ENCODE measurements at regions not wholly inside any gene's neighbourhood (a gene's known extent, or its start where the extent isn't known, plus 50 kb on each side); places are given as distances from the start of the nearest gene placed in this dataset.

DNA sequence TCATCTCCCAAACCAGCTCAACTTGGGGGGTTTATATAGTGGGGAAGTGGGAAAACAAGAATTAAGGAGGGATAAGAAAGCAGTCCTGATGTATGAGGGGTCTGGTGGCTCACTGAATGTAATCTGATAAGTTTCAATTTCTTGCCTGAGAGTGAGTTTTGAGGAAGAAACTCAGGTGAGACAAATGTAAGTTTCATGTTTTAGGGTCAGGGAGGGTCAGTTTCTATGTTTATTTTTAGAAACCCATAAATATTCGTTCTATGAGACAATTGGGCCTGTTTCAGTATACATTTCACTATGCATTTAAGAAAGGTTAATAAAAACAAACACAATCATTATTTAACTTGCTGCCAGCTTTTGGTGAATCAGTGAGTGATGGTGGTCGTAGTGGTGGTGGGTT, 128.0 kb upstream of the MBL2 start:
- no CpG with 5 or more reads among the region's 2 CpGs for WGBS (ENCODE audit: insufficient coverage)
- Histone ChIP-seq H3K4me1 (ENCODE audit: control insufficient read depth, insufficient read depth, low read length) (no peaks in the 10 kb centered on the region), H3K9me3 (replicated peaks; ENCODE audit: control insufficient read depth, low read depth, low read length) (no peaks in the 10 kb centered on the region), H3K27me3 (ENCODE audit: control insufficient read depth, insufficient read depth, low read length) (no peaks in the 10 kb centered on the region), H3K4me3 (ENCODE audit: low read length) (no peak overlapping the region), H3K36me3 (ENCODE audit: control insufficient read depth, insufficient read depth, low read length) (no peaks in the 10 kb centered on the region), H3K27ac (ENCODE audit: low read length) (no peak overlapping the region)
- DNase-seq = no peak

DNA sequence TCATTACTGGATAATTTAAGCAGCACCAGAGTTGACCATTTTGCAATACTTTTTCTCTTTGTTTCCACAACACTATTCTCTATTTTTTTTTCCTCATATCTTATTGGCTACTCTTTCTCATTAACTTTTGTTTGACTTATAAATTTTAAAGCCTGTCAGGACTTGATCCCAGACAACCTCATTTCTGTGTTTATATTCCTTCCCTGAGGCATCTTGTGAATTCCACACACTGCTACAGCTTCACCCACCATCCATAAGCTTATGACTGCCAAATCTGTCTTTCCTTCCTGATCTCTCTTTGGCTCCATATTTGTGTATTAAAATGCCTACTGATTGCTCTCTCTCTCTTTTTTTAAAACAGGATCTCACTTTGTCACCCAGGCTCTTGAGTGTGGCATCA, 124.6 kb upstream of the MBL2 start:
- Histone ChIP-seq H3K9me3 (replicated peaks; ENCODE audit: control insufficient read depth, low read depth, low read length) (no peaks in the 10 kb centered on the region), H3K27me3 (ENCODE audit: control insufficient read depth, insufficient read depth, low read length) (no peaks in the 10 kb centered on the region), H3K4me1 (ENCODE audit: control insufficient read depth, insufficient read depth, low read length) (no peaks in the 10 kb centered on the region), H3K27ac (ENCODE audit: low read length) (no peak overlapping the region), H3K36me3 (ENCODE audit: control insufficient read depth, insufficient read depth, low read length) (no peaks in the 10 kb centered on the region), H3K4me3 (ENCODE audit: low read length) (no peak overlapping the region)
- no peak for DNase-seq

DNA sequence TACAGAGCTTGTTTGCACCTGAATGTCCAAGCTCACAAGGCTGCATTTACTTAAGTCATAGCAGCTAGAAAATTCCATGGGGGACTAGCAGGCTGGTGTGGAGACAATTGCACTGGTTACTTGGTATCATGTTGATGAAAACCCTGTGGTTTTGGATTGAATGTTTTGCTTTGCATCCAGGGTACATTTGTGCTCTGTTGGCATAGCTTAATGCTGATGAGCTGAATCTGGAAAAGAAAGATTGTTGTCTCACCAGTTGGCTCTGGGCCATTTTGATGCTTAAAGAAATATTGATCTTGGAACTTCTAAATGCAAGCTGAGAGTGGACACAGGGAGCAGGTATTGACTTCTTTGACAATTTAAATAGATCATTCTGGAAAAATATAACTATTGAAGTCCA, 122.5 kb upstream of the MBL2 start:
- no peaks in the 10 kb centered on the region for H3K36me3 ChIP-seq (ENCODE audit: control insufficient read depth, insufficient read depth, low read length)

DNA sequence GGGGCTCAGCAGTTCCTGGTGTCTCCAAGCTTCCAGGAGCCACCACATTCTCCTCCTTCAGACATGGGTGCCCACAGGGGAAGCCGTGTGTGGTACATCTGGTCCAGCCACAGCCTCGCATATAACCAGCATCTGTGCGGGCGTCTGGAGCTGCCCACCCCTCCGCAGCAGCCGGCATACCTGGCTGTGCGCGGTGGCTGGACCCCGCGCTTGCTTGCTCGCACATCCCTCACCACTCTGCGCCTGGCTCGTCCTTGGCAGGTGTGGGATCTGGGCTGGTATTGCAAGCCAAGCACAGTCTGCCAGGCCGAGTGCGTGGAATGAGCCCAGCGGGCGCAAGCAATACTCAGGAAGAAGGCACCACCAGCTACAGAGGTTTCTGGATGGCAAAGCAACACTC, 117.7 kb upstream of the MBL2 start:
- Histone ChIP-seq H3K27ac (ENCODE audit: low read length) (no peak overlapping the region), H3K4me3 (ENCODE audit: low read length) (no peak overlapping the region), H3K4me1 (ENCODE audit: control insufficient read depth, insufficient read depth, low read length) (no peaks in the 10 kb centered on the region), H3K27me3 (ENCODE audit: control insufficient read depth, insufficient read depth, low read length) (no peaks in the 10 kb centered on the region), H3K36me3 (ENCODE audit: control insufficient read depth, insufficient read depth, low read length) (no peaks in the 10 kb centered on the region), H3K9me3 (replicated peaks; ENCODE audit: control insufficient read depth, low read depth, low read length) (no peaks in the 10 kb centered on the region)
- WGBS (ENCODE audit: insufficient coverage) = 93% methylated on average over 11 of the region's 17 CpGs
- no peak for DNase-seq

More for the DNA sequence above, 122.5 kb upstream of the MBL2 start:
- Histone ChIP-seq H3K4me1 (ENCODE audit: control insufficient read depth, insufficient read depth, low read length) (no peaks in the 10 kb centered on the region), H3K4me3 (ENCODE audit: low read length) (no peak overlapping the region), H3K27me3 (ENCODE audit: control insufficient read depth, insufficient read depth, low read length) (no peaks in the 10 kb centered on the region), H3K27ac (ENCODE audit: low read length) (no peak overlapping the region), H3K9me3 (replicated peaks; ENCODE audit: control insufficient read depth, low read depth, low read length) (no peaks in the 10 kb centered on the region)
- no peak for DNase-seq

DNA sequence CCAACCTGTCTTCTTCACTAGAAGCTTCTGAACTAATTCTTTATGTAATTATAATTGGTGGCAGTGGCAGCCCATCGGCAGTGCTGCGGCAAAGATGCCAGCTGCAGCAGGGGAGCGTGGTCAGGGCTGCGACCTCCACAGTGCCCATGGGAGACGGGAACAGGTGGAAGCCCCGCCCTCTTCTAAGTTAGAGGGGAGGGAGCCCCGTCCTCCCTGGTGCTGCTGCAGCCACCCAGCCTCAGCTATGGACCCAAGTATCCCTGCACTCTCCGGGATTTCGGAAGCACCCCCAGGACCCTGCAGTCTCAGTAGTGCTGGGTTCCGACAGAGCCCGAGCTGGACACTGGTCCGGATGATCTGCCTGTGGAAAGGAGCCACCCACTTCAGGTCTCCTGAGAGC, 117.0 kb upstream of the MBL2 start:
- H3K36me3 ChIP-seq (ENCODE audit: control insufficient read depth, insufficient read depth, low read length) = no peaks in the 10 kb centered on the region
- no peaks in the 10 kb centered on the region for H3K4me1 ChIP-seq (ENCODE audit: control insufficient read depth, insufficient read depth, low read length)
- no peak for DNase-seq
- H3K4me3 ChIP-seq (ENCODE audit: low read length) = no peak overlapping the region
- 88% methylated on average over 10 of the region's 12 CpGs for WGBS (ENCODE audit: insufficient coverage)
- H3K27ac ChIP-seq (ENCODE audit: low read length) = no peak overlapping the region
- H3K9me3 ChIP-seq (replicated peaks; ENCODE audit: control insufficient read depth, low read depth, low read length) = no peaks in the 10 kb centered on the region
- no peaks in the 10 kb centered on the region for H3K27me3 ChIP-seq (ENCODE audit: control insufficient read depth, insufficient read depth, low read length)

DNA sequence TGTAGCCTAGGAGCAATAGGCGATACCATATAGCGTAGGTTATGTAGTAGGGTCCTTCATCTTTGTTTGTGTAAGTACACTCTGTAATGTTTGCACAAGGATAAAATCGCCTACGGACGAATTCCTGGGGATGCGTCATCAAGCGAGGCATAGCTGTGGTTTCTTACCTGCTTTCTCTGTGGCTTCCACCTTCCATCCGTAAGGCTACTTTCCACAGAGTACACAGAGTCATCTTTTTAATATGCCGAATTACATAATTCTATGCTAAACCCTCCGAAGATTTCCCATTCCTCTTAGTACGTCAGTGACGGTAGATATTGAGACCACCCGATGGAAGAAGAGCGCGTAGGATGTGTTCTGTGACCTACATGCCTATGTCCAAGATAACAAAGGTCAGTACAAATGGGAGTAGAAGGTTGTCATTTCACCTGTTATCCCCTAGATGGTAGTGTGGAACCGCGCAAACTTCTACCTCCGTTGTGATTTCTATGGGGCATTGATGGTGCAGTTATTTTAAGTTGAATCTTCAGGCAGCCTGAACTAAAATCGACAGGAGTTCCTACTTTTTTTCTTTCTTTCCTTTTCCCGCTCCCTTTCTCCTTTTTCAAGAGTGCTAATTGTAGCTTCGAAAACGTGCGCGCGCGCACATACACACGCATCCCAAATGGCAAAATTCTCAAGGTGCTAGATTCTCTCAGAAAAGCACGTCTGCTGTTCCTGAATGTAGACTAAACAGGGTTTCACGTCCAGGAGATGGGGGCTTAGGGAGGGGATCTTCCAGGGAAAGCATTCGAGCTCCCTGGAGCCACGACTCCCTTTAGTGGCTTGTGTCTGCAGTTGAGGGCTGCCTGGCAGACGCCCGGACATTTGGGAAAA, 111.7 kb upstream of the MBL2 start:
- Histone ChIP-seq H3K9me3 (replicated peaks; ENCODE audit: control insufficient read depth, low read depth, low read length) (no peaks in the 10 kb centered on the region), H3K4me3 (ENCODE audit: low read length) (no peak overlapping the region), H3K4me1 (ENCODE audit: control insufficient read depth, insufficient read depth, low read length) (no peaks in the 10 kb centered on the region), H3K36me3 (ENCODE audit: control insufficient read depth, insufficient read depth, low read length) (no peaks in the 10 kb centered on the region), H3K27me3 (ENCODE audit: control insufficient read depth, insufficient read depth, low read length) (no peaks in the 10 kb centered on the region), H3K27ac (ENCODE audit: low read length) (no peak overlapping the region)
- DNase-seq = peak; percentile 68
- whole genome bisulfite sequencing (ENCODE audit: insufficient coverage) = 67% methylated on average over 10 of the region's 33 CpGs

DNA sequence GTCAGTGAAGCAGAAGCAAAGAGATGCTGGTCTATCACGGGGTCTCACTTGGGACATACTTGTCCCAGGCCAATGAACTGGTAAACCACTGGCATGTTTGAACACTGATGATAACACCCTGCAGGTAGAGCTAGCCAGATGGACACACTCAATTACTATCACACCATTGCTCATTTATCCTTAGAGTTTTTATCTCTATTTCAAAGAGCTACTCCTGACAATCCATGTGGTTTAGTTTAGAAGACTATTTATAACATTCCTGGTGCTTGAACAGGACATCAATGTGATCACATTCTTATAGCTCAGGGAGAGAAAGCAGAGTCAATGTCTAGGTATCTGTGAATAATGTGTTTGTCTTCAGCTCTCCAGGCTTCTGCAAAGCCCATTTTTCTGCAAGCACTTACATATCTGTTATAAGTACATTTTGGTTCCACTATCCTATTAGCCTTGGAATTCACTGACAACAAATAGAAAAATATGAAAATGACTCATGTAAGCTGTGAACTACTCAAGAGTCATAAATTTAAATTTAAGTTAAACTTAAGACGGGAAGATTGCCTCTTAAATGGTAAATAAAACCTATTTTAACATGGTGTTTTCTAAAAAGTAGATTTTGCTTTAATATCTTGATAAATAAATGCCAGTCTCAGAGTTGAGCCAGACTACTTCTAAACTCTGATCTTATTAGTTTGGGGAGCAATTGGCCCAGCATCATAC, 106.7 kb upstream of the MBL2 start:
- WGBS (ENCODE audit: insufficient coverage) = 80% methylated on average over 1 of the region's 2 CpGs
- H3K27me3 ChIP-seq (ENCODE audit: control insufficient read depth, insufficient read depth, low read length) = no peaks in the 10 kb centered on the region
- no peak overlapping the region for H3K27ac ChIP-seq (ENCODE audit: low read length)
- no peaks in the 10 kb centered on the region for H3K36me3 ChIP-seq (ENCODE audit: control insufficient read depth, insufficient read depth, low read length)
- no peak overlapping the region for H3K4me3 ChIP-seq (ENCODE audit: low read length)
- no peaks in the 10 kb centered on the region for H3K9me3 ChIP-seq (replicated peaks; ENCODE audit: control insufficient read depth, low read depth, low read length)
- H3K4me1 ChIP-seq (ENCODE audit: control insufficient read depth, insufficient read depth, low read length) = no peaks in the 10 kb centered on the region
- peak; percentile 33 for DNase-seq

DNA sequence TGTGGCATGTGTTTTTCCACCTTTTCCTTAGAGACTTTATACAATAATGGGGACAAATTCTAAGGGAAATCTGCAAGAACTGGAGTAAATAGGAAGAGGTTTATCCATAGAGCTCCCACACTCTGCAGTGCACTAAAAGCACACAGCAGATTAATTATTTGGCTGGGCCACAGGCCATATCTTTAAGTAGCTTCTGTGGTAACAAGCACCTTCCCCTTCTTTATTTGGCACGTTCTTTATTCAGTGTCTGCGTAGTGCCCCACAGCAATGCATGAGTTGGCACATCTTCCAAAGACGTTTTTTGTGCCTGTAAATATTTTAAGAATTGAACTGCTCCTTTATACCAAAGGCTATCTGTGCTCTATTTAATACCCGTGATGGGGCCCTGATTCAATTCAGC, 104.9 kb upstream of the MBL2 start:
- WGBS (ENCODE audit: insufficient coverage) = no CpG with 5 or more reads among the region's 4 CpGs
- H3K36me3 ChIP-seq (ENCODE audit: control insufficient read depth, insufficient read depth, low read length) = no peaks in the 10 kb centered on the region
- H3K9me3 ChIP-seq (replicated peaks; ENCODE audit: control insufficient read depth, low read depth, low read length) = no peaks in the 10 kb centered on the region
- H3K27me3 ChIP-seq (ENCODE audit: control insufficient read depth, insufficient read depth, low read length) = no peaks in the 10 kb centered on the region
- no peaks in the 10 kb centered on the region for H3K4me1 ChIP-seq (ENCODE audit: control insufficient read depth, insufficient read depth, low read length)
- no peak overlapping the region for H3K27ac ChIP-seq (ENCODE audit: low read length)
- H3K4me3 ChIP-seq (ENCODE audit: low read length) = no peak overlapping the region
- DNase-seq = no peak

DNA sequence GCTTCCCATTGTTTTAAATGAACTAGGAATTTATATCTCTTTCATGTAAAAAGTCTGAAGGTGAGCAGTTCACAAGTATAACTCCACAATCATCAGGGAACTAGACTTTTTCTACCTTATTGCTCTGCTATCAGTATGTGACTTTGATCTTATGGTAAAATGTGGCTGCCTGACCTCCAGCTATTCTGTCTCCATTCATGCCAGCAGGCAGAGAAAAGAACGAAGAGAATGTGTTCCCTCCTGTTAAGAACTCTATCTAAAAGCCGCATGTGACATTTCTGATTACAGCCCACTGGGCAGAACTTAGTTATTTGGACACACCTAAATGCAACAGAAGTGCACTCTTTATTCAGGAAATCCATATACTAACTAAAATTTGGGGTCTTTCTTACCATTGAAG, 102.8 kb upstream of the MBL2 start:
- Histone ChIP-seq H3K36me3 (ENCODE audit: control insufficient read depth, insufficient read depth, low read length) (no peaks in the 10 kb centered on the region), H3K4me1 (ENCODE audit: control insufficient read depth, insufficient read depth, low read length) (peaks cover 7% of the 10 kb centered on the region), H3K27ac (ENCODE audit: low read length) (no peak overlapping the region), H3K4me3 (ENCODE audit: low read length) (no peak overlapping the region), H3K9me3 (replicated peaks; ENCODE audit: control insufficient read depth, low read depth, low read length) (no peaks in the 10 kb centered on the region), H3K27me3 (ENCODE audit: control insufficient read depth, insufficient read depth, low read length) (no peaks in the 10 kb centered on the region)
- no peak for DNase-seq
- 86% methylated on average over 1 of the region's 2 CpGs for WGBS (ENCODE audit: insufficient coverage)

DNA sequence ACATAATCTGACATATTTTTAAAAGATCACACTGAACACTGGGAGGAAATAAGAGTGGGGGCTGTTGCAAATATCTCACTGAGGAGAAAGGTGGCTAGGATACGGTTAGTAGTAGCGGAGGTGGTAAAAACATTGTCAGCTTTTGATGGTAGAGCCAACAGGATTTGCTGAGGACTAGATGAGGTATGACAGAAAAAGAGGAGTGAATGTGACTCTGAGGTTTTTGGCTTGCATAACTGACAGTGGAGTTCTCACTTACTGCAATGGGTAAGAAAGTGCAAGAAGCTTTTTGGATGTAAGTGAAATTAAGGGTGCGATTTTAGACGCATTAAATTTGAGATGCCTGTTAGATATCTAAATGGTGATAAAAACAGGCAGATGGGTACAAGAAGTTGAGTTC, 102.0 kb upstream of the MBL2 start:
- no peak overlapping the region for H3K27ac ChIP-seq (ENCODE audit: low read length)
- 72% methylated on average over 4 of the region's 4 CpGs for WGBS (ENCODE audit: insufficient coverage)
- DNase-seq = no peak
- no peaks in the 10 kb centered on the region for H3K36me3 ChIP-seq (ENCODE audit: control insufficient read depth, insufficient read depth, low read length)
- H3K4me1 ChIP-seq (ENCODE audit: control insufficient read depth, insufficient read depth, low read length) = peaks cover 7% of the 10 kb centered on the region
- no peaks in the 10 kb centered on the region for H3K27me3 ChIP-seq (ENCODE audit: control insufficient read depth, insufficient read depth, low read length)
- H3K4me3 ChIP-seq (ENCODE audit: low read length) = no peak overlapping the region
- H3K9me3 ChIP-seq (replicated peaks; ENCODE audit: control insufficient read depth, low read depth, low read length) = no peaks in the 10 kb centered on the region

Data from muscle of leg (tissue), 3 donors.